Non-pigmented ciliary epithelial cell (primary cell): ENCODE measurements at regions not wholly inside any gene's neighbourhood (a gene's known extent, or its start where the extent isn't known, plus 50 kb on each side); places are given as distances from the start of the nearest gene placed in this dataset.

ENCODE experiments used
- DNase-seq: peaks from one replicate; pipeline ENCODE4 v3.0.0-alpha.2; 2010; ENCODE audit warnings: low read depth

DNA sequence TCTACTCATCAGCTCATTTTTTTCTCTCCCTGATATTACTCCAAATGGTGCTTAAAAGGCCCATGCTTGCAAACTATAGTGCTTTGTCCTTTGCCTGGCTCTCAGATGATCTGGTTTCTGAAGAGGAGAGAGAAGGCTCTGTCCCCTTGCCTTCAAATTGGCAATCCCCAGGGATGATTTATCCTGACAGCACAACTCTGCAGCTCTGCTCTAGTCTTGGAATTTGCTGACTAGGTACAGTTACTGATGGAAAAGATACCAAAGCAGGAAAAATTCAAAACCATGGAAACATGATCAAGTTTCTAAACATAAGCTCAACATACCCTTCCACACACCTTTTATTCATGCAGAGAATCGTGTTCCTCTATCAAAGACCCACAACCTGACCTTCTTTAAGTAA lies 106.7 kb upstream of the CADPS start:
- DNase-seq = no peak

DNA sequence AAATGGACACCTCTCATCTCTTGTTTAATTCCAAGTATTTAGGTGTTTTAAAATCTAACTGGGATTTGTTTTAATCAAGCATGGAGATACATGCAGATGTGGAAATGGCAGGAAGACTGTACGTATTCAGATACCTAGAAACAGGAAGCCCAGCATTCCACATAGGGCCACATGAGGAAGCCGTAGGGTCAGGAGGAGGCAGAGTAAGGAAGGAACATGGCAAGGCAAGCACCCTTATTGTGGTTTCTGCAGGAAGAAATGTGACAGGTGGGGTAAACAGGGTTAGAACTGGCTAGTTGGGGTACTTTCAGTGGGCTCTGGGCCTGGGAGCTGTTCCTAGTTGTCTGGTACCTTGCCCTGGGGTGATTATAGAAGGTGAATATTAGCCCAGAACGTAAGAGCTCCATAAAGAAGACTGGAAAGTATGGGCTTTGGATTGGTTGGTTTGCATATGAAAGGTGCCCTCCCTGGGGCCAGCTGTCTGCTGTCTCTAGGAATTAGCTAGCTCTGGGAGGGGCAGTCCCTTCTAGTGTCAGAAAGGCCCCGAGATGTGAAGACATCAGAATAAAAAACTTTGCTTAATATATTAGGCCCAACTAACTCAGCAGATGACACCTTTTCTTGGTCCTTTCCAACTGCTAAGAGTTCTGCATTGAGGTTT lies 107.7 kb upstream of the CADPS start:
- DNase-seq = no peak

DNA sequence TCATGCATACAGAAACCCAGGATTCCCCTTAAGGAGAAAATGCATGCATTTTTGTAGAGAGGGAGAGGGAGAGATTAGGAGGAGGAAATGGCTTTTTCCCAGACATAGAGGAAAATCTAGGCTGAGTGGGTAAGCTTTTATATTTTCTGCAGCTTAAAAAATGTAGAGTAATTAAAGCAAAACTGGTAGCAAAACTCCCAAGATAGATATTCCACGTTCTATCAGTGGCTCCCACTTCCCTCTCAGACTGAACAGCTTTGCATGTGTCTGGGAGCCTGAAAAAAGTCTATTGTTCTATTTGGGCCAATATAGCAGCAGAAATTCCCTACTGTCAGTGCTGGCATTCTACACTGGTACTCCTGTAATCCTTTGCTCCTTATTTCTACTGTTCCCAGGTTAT lies 110.8 kb upstream of the CADPS start:
- DNase-seq = no peak

DNA sequence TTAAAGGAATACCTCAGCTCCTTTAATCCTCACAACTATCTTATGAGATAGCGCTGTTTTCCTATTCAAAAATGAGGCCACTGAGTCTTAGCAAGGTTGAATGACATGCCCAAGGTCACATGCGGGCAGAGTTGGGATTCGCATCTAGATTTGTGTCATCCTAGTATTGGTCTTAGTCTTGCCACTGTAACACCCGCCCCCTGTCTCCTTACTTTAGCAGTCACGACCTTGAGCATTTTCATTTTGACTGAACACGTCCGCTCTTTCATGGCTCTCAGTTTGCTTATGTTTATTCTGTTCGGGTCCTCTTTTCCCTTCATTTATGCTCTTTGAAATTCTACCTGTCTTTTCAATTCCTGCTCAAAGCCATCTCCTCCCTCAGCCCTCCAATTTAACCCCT lies 112.5 kb upstream of the CADPS start:
- DNase-seq = no peak

DNA sequence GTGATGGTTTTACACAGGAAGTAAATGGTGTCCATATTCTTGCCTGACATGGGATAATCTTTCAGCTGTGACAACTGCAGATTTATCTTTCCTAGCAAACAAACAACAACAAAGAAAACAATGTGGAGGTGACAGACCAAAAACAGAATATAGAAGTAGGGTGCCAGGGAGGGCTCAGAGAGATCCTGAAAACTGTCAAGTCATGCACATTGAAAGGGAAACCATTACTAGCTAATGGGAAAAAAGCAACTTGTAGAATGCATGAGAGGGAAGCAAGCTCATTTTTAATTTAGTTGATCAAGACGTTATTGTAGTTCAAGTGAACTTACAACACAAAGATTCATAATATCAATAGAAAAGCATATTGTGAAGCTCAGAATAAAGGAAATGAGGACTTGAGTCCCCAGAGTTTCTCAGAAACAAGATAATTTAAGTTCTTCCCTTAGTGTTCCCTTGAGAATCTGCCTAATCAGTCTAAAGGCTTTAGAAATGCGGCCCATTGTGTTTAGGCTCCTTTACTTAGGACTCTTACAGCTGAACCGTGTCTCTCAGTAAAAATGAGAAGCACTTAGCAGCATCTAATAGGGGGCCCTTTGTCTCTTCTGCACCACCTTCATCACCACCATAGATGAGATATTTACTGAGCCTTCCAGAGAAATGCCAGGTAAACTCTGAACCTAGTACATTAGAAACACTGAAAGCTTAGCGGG lies 115.6 kb upstream of the CADPS start:
- DNase-seq = no peak

DNA sequence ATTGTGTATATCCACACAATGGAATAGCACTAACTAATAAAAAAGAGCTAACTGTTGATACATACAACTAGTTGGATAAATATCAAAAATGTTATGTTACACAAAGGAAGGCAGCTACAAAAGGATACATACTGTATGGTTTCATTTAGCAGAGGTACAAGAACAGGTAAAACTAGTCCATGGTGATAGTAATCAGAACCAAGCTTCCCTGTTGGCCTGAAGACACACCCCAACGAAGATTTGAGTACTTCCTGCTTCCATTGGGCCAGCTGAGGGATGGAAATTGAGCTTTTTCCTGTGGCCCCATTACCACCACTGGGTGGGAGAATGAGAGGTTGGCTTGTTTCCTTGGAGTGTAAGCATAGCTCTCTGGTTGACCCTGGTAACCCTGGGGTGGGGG lies 117.3 kb upstream of the CADPS start:
- no peak for DNase-seq

DNA sequence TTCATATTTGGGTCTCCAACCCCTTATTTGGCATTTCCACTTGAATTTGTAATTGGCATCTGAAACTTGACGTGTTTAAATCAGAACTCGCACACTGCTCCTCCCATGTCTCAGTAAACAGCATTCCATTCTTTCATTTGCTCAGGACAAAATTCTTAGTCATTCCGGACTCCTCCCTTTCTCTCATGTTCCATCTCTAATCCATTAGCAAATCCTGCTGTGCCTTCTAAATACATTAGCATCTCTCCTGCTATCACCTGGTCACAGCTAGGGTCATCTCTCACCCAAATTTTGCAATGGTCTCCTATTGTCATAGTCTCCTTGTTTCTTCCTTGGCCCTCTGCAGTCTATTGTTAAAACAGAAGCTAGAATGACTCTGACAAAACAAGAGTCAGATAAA lies 119.9 kb upstream of the CADPS start:
- no peak for DNase-seq

DNA sequence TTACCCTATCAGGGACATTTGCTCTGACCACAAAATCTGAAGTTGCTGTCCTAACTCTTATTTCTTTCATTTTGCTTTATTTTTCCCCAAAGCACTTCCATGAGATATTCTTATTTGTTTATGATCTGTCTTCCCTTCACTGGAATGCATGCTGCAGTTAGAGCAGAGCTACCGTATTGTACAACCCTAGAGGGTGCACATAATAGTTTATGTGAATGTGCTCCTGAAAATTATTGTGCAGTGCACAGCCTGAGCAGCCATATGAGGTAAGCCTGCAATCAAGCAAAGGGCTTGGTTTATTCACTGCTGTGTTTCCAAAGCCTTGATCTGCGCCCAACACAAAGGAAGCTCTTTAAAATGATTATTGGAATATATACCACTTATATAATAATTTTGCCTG lies 120.3 kb upstream of the CADPS start:
- no peak for DNase-seq

DNA sequence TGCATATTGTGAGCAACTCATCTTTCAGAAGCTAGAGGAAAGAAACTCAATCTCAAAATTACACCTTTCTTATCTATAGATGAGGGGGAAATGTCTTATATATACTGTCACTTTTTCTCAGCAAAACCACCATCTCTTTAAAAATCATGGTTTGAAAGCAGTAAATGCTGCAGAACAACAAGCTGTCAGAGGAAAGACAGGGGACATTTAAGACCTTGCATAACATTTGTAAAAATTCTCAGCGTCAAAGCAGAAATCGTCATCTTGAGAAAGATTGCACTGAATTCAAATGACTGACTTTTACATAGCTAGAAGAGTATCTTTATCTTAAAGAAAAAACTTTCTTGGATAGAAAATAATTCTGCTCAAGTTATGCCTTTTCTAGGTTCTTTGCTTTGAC lies 122.2 kb upstream of the CADPS start:
- DNase-seq = no peak

DNA sequence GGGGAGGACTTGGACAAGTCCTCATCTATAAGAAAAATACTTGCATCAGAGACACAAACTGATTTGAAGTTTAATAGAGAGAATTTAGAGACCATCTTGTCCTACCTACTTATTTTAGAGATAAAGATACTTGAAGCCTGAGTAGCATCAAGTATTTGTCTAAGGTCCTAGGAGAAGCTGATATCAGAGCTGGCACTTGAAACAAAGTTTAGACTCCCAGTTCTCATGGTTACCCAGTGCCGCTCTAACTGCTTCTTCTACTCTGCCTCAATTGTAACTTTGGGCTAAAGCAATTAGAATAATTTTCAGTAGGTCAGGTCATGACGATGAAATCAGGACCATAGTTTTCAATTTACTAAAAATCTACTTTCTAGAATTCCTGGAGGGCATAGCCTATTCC lies 123.9 kb upstream of the CADPS start:
- no peak for DNase-seq

DNA sequence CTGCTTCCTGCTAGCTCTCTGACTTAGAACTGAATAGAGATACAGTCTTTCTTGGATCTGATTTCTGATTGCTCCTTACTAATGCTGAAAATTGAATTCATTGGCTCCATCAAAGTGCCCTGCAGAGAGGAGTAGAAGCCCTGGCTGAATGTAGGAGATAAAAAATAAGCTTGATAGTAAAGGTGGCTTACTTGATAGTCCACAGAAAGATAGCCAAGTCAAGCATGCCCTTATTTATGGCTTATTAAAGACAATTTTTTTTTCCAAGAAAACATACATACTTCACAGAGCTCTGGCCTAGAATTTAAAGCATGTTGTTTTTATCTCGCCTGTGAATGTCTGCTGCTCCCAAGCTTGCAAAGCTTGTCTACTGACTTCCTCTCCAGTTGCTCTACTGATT lies 124.6 kb upstream of the CADPS start:
- no peak for DNase-seq

DNA sequence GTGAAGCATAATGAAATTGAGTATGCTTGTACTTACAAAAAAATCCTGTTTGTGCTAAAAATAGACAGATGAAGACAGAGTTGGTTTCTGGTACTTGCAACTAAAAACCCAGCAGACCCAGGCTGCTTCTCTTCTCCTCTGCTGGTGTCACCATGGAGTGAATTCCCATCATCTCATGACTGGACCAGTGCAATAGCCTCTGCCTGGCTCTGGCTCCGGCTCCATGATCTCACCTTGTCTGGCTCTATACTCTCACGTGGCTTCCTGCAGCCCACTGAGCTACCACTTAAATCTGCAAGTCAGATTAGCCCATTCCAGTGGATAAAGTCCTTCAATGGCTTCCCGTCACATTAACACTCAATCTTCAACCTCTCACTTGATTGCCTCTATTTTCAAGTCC lies 129.2 kb upstream of the CADPS start:
- no peak for DNase-seq

DNA sequence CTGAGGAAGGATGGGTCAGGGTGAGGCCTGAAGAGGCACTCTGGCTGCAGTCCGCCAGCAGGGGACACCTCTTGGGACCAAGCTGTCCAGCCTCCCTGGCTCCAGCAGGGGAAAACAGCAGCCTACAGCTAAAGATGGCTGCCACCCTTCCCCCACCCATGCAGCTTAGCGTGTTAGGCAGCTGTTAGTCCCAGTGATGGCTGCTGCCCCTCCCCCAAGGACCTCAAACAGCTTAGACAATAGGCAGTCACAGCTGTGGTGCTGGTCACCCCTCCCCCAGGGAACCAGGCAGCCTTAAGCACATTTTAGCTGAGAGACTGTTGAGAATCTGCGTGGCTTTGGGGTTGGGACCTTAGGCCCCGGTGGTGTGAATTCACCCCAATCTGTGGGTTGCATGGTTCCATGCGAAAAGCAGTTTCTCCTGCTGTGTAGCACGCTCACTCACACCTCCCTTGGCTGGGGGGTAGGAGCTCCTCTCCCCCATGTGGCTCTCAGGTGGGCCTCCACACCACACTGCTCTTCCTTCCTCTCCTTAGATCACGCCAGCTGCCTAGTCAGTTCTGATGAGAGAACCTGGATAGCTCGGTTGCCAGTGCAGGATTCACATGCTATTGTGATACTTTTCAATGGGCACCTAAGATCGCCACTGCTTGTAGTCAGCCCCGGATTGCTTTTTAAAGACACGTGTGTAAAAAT lies 140.5 kb upstream of the CADPS start:
- no peak for DNase-seq

DNA sequence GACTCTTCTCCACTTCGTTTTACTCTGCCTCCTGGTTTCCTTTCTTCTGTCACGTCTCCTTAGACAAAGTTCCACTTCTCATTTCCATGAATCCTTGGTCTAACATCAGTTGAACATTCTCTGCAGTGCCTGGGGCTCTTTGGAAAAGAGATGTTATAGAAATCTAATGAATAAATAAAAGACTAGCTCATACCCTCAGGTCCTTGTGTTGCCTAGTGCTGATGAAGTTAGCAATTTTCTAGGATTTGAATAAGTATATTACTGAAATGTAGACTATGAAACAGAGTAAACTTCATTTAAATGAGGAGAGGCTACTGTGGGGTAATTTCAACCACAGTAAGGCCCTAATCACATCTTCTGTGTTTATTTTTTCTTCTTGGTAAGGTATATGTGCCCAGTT lies 146.9 kb upstream of the CADPS start:
- DNase-seq = no peak

DNA sequence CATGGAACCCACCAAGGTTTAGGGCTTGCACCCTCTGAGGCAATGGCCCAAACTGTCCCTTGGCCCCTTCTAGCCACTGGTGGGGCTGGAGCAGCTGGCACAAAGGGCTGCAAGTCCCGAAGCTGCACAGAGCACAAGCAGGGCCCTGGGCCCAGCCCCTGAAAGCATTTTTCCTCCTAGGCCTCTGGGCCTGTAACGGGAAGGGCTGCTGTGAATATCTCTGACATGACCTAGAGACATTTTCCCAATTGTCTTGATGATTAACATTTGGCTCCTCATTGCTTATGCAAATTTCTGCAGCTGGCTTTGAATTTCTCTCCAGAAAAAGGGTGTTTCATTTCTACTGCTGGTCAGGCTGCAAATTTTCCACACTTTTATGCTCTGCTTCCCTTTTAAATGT lies 151.5 kb upstream of the CADPS start:
- no peak for DNase-seq

DNA sequence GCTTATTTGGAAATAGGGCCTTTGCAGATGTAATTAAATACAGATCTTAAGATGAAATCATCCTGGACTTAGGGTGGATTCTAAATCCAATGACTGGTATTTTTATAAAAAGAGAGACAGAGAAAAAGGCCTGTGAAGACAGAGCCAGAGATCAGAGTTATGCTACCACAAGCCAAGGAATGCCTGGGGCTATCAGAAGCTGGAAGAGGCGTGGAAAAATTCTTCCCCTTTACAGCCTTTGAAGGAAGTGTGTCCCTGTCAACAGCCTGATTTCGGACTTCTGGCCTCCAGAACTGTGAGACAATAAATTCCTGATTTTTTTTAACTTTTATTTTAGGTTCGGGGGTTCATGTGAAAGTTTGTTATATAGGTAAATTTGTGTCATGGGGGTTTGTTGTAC lies 154.1 kb upstream of the CADPS start:
- DNase-seq = no peak

DNA sequence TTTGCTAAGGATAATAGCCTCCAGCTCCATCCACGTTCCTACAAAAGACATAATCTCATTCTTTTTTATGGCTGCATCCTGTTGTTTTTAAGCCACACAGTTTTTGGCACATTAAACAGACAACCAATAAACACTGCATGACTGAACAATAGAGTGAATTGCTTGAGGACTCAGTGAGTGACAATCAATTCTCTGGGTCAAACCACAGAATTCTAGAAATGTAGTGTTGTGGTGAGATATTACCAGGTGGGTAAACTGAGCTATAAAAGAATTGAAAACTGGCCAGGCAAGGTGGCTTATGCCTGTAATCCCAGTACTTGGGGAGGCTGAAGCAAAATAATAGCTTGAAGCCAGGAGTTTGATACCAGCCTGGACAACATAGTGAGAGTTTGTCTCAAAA lies 154.7 kb upstream of the CADPS start:
- no peak for DNase-seq

DNA sequence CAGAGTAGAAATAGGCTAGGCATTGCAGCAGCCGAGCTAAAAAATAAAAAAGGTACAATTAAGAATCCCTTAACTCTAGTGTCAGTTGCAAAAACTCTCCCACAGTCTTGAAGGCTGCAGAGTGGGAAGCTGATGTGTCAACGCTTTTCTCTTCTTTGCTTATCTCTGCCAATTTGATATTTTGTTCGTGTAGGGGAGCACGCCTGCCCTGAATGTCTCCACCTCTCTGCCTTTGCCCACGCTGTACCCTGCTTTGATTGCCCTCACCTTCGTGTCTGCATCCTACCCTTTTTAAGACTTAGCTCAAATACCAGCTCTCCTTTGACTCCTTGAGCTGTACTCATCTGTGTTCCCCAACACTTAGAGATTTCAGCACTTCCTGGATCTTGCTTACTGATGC lies 155.4 kb upstream of the CADPS start:
- DNase-seq = no peak

DNA sequence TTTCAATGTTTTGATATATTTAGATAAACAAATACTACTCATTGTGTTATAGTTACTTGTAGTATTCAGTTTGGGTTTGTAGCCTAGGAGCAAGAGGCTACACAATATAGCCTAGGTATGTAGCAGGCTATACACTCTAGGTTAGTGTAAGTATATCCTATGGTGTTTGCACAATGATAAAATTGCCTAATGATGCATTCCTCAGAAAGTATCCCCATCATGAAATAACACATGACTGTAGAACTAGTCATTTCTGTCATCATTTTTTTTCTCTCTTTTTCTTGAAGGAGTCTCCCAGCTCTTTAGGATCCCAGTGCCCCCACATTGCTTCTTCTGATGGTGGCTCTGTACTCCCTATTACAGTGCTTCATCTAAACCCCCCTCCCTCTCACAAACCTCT lies 157.7 kb upstream of the CADPS start:
- no peak for DNase-seq

DNA sequence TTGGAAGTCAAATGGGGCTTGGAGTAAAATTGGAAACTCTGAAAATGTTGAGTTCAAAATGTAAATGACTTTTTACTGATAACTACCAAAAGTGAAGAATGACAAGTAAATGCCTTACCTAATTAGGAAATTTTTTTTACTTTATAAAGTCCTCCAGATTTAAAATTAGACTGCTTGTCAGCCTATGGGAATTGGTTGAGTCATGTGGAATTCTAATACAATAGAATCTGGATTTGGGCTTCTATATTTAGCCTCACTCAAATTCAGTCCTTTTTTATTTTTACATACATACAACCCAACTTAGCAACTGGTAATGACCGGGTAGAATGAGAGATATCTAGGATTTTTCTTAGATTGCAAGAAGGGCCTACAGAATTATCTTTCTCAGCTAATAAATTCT lies 158.9 kb upstream of the CADPS start:
- DNase-seq = no peak

DNA sequence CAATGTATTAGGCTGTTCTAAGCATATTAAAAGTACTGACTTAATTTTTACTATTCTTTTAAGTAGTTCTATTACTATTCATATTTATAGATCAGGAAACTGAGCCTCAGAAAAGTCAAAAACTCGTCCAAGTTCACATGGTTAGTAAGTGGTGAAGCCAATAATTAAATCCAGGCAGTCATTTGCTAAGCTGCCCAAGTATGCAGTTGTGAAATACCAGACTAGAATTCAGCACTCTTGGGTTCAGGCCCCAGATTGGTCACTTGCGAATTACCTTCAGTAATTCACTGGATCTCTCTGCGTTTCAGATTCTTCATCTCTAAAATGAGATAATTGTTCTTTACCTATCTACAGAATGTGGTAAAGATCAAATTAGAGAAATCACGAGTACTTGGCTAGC lies 161.9 kb upstream of the CADPS start:
- DNase-seq = no peak

DNA sequence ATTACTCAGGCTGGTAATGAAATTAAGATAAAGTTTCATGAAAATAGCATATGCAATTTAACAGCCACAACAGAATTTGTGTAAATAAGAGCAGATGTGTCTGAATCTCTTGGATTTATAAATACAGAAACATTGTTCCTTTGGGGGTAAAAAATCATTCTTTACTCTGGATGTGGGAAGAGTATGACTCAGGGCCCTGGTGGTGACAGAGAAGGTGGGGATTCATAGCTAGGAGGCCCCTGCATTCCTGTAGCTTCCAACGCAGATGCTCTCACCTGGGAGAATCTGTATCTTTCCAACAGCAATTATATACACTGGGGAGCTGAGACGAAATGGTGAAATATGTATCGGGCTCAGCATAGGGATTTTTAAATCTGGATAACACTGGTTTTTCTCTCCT lies 167.6 kb upstream of the CADPS start:
- DNase-seq = no peak

DNA sequence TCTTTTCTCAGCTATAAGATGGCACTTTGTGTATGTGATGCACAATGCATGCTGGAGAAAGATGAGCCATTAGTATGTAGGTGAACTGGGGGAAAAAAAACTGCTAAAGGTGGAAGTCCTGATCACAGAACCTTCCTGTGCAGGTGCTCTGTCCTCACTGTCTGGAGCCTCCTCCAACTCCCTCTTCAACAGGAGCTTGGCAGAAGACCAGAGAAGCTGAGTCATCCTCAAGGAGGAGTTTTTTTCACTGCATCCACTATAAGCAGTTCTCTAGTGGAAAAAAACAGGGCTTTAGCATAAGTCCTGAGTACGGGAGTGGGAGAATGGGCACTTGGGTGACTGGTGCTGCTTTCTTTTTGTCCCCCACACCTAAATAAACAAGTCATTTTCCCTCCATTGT lies 168.4 kb upstream of the CADPS start:
- no peak for DNase-seq

DNA sequence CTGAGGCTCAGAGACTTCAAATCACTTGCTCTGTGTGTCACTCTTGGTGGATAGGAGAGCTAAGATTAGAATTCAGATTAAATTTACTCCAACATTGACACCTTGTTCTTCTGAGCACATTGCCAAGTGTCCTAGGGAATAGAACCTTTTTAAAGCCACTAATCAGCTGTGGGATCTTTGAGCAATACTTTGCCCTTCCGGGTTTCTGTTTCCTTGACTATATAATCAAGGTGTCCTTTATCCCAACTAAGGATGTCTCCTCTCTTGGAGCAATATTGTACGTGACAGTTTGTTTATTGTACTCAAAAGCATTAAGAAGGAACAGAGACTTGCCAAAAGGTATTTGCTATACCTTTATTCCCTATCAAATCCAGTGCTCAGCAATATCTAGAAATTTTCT lies 170.9 kb upstream of the CADPS start:
- no peak for DNase-seq
